ENCODE measurements at regions not wholly inside any gene's neighbourhood (a gene's known extent, or its start where the extent isn't known, plus 50 kb on each side); places are given as distances from the start of the nearest gene placed in this dataset.

DNA sequence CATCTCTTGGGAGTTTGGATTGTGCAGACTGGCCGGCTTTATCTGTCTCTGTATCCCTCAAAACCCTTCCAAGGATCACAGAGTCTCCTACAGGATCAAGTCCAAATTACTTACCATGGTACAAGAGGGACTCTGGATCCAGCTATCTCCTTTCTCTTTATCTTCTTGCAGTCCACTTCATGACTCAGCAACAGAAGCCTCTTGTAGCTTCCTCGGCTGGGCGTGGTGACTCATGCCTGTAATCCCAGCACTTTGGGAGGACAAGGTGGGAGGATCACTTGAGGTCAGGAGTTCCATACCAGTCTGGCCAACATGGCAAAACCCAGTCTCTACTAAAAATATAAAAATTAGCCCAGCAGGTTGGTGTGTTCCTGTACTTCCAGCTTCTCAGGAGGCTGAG, 189.7 kb downstream of the BCAT1 start:
- H3K27me3 Mint-ChIP-seq, result no peaks in the 10 kb centered on the region
- peaks cover under 1% of the 10 kb centered on the region for H3K4me1 Mint-ChIP-seq
- no peak for ATAC-seq (replicated peaks)
- H3K27ac Mint-ChIP-seq, result no peak overlapping the region
- H3K36me3 Mint-ChIP-seq (ENCODE audit: low read depth), result no peaks in the 10 kb centered on the region
- no peaks in the 10 kb centered on the region for H3K9me3 Mint-ChIP-seq
- no peak overlapping the region for H3K4me3 Mint-ChIP-seq

DNA sequence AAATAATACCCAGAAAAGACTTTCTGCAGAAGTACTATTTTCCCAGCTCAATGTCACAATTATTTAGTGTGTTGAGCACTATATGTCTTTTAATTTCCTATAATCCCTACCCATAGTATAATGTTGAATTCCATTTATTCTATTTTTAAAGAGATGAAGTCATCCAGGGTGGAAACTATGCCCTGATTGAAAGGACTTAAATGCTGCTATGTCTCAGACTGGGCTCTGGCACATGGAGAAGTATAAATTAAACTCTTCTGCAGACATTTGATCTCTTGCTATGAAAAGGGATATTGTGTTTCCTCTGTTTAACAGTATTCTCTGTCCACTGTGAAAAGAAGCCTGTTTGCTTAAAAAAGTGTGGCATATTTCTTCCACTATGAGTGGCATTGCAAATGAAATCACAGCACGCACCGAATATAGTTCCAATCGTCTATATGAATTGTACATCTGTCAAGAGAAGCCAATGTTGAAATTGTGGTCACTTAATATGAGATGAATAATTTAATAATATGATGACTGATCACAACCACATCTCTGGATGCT, 192.3 kb downstream of the BCAT1 start:
- Mint-ChIP-seq H3K27me3 (peaks cover 4% of the 10 kb centered on the region), H3K4me1 (peaks cover 9% of the 10 kb centered on the region), H3K9me3 (no peaks in the 10 kb centered on the region), H3K4me3 (peak overlapping the region; percentile 36), H3K27ac (peak overlapping the region; percentile 80), H3K36me3 (ENCODE audit: low read depth) (no peaks in the 10 kb centered on the region)
- no peak for ATAC-seq (replicated peaks)

DNA sequence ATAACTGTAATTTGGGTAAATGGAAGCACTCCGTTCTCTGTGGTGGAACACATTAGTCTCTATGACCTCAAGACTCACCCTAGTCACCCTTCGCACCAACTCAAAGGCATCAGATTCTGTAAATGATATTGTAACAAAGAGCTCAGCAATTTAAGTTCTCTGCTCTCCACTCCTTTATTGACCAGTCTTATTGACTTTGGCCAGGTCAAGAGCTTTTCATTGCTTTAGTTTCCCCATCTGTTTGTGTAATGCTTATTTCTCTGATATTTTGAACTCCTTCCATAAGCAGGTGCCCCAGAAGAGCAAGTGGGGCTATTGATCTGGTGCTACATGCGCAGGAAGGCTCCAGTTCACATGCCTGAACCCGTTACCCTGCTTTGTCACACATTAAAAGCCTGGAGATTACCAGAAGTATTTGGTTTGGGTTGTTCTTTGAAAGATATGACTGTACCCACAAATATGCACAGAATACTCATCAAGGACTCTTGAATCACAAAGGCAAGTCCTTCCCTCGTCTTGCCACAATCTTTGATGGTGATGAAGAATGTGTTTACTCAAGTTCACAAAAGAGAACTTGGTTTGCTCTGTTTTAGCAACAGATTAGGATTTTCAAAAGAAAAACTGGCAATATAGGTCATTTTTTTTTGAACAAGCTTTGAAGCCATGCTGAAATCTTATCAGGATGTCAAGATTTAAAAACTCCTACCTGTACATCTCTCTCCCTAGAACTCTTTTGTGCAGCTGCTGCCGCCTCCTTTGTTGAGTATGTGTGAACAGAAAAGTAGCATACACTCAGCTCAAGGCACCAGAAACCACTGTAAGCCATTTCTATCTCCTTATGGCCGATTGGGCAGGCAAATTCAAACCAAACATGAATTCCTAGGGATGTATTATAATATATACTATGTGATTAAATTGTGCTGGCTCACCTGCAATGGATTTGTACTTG, 193.9 kb downstream of the BCAT1 start:
- peak; percentile 88 for ATAC-seq (replicated peaks)
- peak overlapping the region; percentile 36 for H3K4me3 Mint-ChIP-seq
- H3K27ac Mint-ChIP-seq, result peak overlapping the region; percentile 80

DNA sequence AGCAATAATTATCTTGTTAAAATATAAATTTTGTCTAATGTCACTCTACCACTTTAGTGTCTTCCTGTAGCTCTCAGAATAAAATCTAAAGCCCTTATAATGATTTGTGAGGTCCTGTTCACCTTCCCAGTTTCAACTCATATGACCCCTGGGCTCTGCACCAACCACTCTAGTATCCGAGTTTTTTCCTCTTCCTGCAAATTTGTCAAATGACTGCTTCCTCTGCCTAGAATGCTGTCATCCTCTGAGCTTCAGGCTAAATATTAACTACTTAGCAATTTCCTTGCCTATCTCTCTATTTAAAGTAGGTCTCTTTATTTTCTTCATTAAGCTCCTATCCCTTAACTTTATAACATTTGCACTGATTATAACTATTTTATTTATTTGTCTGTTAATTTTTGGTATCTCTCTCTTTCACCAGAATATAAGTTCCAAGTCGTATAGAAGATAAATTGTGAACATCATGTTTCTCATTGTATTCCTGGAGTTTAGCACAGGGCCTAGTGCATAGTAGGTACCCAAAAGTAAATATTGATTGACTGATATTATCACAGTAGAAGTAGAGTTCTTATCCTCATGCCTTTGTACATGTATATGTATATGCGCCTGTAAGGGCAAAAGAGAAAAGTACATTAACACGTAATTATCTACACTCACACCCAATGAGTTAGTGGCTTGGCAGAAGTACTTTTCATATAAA, 196.0 kb downstream of the BCAT1 start:
- H3K4me3 Mint-ChIP-seq, result no peak overlapping the region
- no peaks in the 10 kb centered on the region for H3K36me3 Mint-ChIP-seq (ENCODE audit: low read depth)
- H3K27ac Mint-ChIP-seq, result peak overlapping the region; percentile 53
- peaks cover 4% of the 10 kb centered on the region for H3K27me3 Mint-ChIP-seq
- peaks cover 13% of the 10 kb centered on the region for H3K4me1 Mint-ChIP-seq
- ATAC-seq (replicated peaks), result no peak
- H3K9me3 Mint-ChIP-seq, result no peaks in the 10 kb centered on the region

More for the DNA sequence above, 193.9 kb downstream of the BCAT1 start:
- Mint-ChIP-seq H3K36me3 (ENCODE audit: low read depth) (no peaks in the 10 kb centered on the region), H3K27me3 (peaks cover 4% of the 10 kb centered on the region), H3K4me1 (peaks cover 13% of the 10 kb centered on the region), H3K9me3 (no peaks in the 10 kb centered on the region)

DNA sequence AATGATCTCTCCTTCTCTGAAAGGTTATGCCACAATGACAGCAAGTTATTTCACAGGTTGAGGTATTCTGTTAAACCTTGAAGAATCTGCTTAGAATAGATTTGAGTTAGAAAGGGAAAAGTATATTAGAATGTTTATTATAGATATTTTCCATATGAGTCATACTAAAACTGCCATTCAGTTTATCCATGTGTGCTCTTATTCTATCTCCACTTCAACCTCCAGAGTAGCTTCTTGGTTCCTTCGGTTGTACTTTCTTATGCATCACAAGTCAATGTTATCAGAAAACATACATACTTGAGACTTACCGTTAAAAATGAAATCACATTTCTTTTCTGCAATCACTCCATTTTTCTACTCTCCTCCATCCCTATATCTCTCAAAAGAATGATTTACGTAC, 197.7 kb downstream of the BCAT1 start:
- Mint-ChIP-seq H3K36me3 (ENCODE audit: low read depth) (no peaks in the 10 kb centered on the region), H3K27ac (peak overlapping the region; percentile 34)

DNA sequence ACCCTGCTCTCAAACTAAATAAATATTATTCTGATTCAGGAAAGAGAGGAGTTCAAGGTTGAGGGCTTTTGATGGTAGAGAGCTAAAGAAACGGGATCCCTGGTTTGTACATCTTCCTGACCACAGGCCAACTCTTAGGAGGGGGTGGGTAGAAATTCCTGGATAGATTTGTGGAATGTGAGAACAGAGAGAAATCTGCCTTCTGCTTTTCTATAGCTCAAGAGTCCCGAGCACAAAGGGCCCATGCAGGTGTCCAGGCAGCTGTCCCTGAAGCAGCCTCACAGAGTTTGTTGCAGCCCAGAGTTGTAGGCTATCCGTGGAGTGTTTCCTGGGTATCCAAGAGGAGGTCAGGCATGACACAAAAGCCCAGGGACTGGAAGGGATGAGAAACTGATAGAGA, 198.6 kb downstream of the BCAT1 start:
- no peak for ATAC-seq (replicated peaks)

More for the DNA sequence above, 197.7 kb downstream of the BCAT1 start:
- no peak for ATAC-seq (replicated peaks)
- H3K27me3 Mint-ChIP-seq, result peaks cover 4% of the 10 kb centered on the region
- H3K4me3 Mint-ChIP-seq, result peak overlapping the region; percentile 39
- H3K4me1 Mint-ChIP-seq, result peaks cover 13% of the 10 kb centered on the region
- no peaks in the 10 kb centered on the region for H3K9me3 Mint-ChIP-seq

DNA sequence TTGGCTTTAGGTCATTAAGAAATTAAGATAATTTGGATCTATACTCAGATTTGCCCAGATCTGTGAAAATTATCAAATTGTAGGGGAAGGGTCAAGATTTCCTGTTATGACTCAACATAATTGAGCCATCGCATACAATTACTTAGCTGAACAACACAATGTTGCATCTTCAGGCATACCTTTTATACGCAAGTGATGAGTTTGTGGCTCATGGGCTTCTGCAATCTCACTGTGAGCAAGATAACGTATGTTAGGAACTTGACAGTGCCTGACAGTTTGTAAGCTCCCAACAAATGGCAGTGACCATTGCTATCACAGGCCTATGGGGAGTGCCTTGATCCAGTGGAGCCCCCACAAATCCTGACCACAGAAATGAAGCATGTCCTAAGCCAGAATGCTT, 199.7 kb downstream of the BCAT1 start:
- Mint-ChIP-seq H3K36me3 (ENCODE audit: low read depth) (no peaks in the 10 kb centered on the region), H3K27ac (no peak overlapping the region), H3K27me3 (peaks cover 4% of the 10 kb centered on the region), H3K4me1 (peaks cover 12% of the 10 kb centered on the region), H3K9me3 (no peaks in the 10 kb centered on the region), H3K4me3 (no peak overlapping the region)
- ATAC-seq (replicated peaks), result no peak

More for the DNA sequence above, 198.6 kb downstream of the BCAT1 start:
- Mint-ChIP-seq H3K27me3 (peaks cover 4% of the 10 kb centered on the region), H3K9me3 (no peaks in the 10 kb centered on the region), H3K27ac (peak overlapping the region; percentile 34), H3K4me1 (peaks cover 13% of the 10 kb centered on the region), H3K4me3 (peak overlapping the region; percentile 39), H3K36me3 (ENCODE audit: low read depth) (no peaks in the 10 kb centered on the region)

DNA sequence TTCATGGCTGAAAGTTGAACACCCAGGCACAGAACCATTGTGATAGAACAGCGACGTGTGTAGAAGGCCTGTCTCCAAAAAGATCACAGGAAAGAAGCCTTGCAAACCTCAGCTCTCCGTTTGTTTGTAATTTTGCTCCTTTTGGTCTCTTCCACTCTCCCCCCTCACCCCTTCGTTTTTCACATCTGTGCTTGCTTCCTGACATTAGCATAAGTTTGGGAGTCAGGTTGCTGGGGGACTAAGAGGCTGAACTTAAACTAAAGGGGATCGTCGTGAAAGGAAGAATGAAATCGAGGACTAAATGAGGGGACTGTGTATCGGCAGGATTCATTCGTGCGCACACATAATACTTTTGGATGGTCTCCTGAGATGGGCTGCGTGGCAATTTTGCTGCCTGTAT, 200.6 kb downstream of the BCAT1 start:
- Mint-ChIP-seq H3K27me3 (peaks cover 4% of the 10 kb centered on the region), H3K9me3 (no peaks in the 10 kb centered on the region), H3K27ac (no peak overlapping the region), H3K36me3 (ENCODE audit: low read depth) (no peaks in the 10 kb centered on the region), H3K4me3 (no peak overlapping the region), H3K4me1 (peaks cover 9% of the 10 kb centered on the region)
- ATAC-seq (replicated peaks), result no peak

DNA sequence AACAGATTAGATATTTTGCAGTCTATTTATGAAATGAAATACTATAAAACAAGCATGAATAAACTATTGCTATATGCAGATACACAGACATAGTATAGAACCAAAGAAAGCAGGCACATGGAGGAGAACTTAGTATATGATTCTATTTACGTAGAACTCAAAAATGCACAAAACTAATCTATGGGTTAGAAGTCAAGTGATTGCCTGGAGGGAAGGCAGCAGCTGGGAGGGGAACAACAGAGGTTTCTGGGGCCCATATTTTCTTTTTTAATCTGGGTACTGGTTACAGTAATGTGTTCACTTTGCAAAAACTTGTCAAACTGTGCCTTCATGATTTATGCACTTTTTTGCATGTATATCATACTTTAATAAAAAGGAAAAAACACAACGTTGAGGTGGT, 202.0 kb downstream of the BCAT1 start:
- Mint-ChIP-seq H3K9me3 (no peaks in the 10 kb centered on the region), H3K27ac (no peak overlapping the region), H3K27me3 (no peaks in the 10 kb centered on the region), H3K36me3 (ENCODE audit: low read depth) (no peaks in the 10 kb centered on the region), H3K4me3 (no peak overlapping the region), H3K4me1 (peaks cover 7% of the 10 kb centered on the region)
- no peak for ATAC-seq (replicated peaks)

DNA sequence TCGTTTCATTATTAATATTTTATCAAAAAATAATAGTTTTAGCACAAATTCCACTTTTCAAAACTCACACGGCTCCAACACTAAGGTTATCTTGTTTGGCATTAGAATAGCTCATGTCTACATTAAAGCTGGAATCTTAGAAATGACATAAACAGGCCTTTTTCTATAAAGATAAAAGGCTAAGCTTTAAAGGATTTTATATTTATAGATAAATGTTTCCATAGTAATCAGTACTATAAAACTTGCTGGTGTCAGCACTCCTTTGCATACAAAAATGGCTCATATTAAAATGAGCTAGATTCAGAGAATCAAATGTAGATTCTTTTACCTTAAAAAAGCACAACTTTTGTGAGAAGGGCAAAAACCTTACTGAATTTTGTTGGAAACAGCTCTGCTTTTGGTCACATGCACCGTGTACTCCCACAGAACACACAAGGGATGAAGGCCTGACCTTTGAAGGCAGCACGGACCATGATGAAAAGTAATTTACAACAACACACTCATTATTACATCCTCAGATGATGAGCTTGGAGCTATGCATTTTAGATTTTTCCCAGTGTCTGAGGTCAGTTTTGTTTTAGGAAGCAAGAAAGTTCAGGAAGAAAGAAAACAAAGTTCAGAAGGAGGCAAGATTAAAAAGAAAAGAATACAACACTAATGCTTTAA, 202.8 kb downstream of the BCAT1 start:
- Mint-ChIP-seq H3K27ac (no peak overlapping the region), H3K4me3 (no peak overlapping the region), H3K27me3 (no peaks in the 10 kb centered on the region), H3K9me3 (no peaks in the 10 kb centered on the region), H3K36me3 (ENCODE audit: low read depth) (no peaks in the 10 kb centered on the region), H3K4me1 (peaks cover 2% of the 10 kb centered on the region)
- ATAC-seq (replicated peaks), result no peak

DNA sequence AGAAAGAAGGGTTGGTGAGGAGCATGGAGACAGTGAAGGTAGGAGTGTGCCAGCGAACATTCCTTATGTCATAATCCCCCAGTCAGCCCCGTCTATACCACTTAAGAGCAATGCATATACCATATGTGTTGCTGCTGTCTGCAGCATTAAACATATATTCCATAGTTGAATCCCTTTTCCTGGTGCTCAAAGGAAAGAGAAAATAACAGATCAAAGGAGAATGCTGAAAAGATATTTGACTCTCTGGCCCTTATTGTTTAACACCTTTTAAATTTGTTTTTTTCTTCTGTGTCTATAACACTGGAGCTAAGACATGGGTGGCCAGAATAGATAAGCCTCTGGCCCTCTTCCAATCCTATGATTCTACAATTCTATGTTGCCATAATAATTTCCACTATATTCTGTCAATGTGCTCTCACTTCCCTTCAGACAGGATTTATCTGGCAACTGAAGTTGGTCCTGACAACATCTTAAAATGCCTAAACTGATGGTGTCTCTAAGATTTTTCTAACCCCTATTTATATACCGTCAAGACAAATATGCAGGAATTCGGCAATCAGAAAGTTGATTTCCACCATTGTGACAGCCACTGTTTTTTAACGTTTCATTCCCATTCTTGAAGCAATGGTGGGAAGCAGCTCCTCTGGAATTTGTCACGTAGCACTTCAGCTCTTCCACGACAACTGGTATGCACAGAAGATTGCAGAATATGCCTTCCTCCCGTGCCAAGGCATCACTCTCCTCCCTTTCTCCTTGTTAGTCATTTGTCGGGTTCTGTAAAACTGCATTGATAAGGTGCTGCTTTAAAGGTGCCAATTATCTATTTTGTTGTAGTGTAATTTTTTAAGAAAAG, 204.7 kb downstream of the BCAT1 start:
- Mint-ChIP-seq H3K27me3 (no peaks in the 10 kb centered on the region), H3K9me3 (no peaks in the 10 kb centered on the region), H3K4me3 (no peak overlapping the region), H3K27ac (no peak overlapping the region), H3K36me3 (ENCODE audit: low read depth) (no peaks in the 10 kb centered on the region), H3K4me1 (peaks cover 10% of the 10 kb centered on the region)
- no peak for ATAC-seq (replicated peaks)

DNA sequence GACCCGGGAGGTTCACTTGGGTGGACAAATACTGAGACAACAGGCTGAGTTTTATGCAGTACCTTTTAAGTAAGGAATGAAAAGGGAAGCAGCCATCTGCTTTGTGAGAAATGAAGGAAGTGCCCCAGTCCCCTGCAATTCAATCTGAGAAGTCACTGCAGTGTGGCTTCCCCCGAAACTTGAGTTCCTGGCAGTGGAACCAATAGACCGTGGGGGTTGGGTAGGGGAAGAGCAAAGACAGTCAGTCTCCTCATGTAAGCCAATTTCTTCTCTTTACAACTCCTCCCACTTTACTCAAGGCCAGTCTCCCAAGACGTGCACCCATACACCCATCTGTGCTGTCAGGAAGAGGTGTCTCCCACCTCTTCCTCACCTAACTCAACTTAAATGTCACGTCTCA, 206.5 kb downstream of the BCAT1 start:
- ATAC-seq (replicated peaks), result peak; percentile 82
- H3K27me3 Mint-ChIP-seq, result no peaks in the 10 kb centered on the region
- no peaks in the 10 kb centered on the region for H3K36me3 Mint-ChIP-seq (ENCODE audit: low read depth)
- no peaks in the 10 kb centered on the region for H3K9me3 Mint-ChIP-seq
- peak overlapping the region; percentile 76 for H3K4me3 Mint-ChIP-seq
- H3K27ac Mint-ChIP-seq, result peak overlapping the region; percentile 90
- H3K4me1 Mint-ChIP-seq, result peaks cover 10% of the 10 kb centered on the region

DNA sequence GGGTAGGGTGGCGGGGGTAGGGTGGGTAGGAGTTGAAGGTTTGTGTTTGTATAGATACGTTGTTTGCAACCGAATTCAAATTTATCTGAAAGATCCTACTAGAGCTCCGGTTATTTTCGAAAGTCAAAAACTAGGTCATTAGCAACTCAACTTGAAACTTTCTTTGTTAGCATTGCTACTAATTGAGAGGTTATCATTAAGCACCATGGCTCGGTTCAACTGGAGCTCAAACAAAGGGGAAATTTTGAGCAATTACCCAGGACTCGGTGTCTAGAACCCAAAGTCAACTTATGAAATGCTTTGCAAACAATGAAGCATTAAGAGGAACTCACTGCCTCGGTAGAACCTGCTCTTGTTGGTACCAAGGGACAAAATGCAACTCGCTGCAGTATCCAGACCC, 207.7 kb downstream of the BCAT1 start:
- no peaks in the 10 kb centered on the region for H3K27me3 Mint-ChIP-seq
- H3K36me3 Mint-ChIP-seq (ENCODE audit: low read depth), result no peaks in the 10 kb centered on the region
- H3K27ac Mint-ChIP-seq, result peak overlapping the region; percentile 90
- peaks cover 10% of the 10 kb centered on the region for H3K4me1 Mint-ChIP-seq
- peak overlapping the region; percentile 76 for H3K4me3 Mint-ChIP-seq
- peak; percentile 31 for ATAC-seq (replicated peaks)
- no peaks in the 10 kb centered on the region for H3K9me3 Mint-ChIP-seq

Measured in activated T-helper 17 cell treated with anti-CD3 and anti-CD28 coated beads, Interleukin-2, amount 50 U/mL, for 72 hours (primary cell).